ENCODE measurements at regions not wholly inside any gene's neighbourhood (a gene's known extent, or its start where the extent isn't known, plus 50 kb on each side); places are given as distances from the start of the nearest gene placed in this dataset.

- Histone ChIP-seq H3K79me2 (ENCODE audit: control insufficient read depth, insufficient read depth, low read length) (no peaks in the 10 kb centered on the region), H2AFZ (ENCODE audit: insufficient read depth, low read depth, low read length, poor library complexity, severe bottlenecking) (no peak overlapping the region), H3K9ac (ENCODE audit: low read length) (no peak overlapping the region), H3K4me3 (ENCODE audit: control extremely low read depth in 1 of 5, extremely low read depth in 1 of 5, insufficient read depth in 1 of 5, low read depth in 2 of 5, low read length in 4 of 5) (no peak overlapping the region), H3K4me1 (ENCODE audit: control insufficient read depth in 2 of 2, insufficient read depth in 2 of 2, low read length in 2 of 2) (peaks cover 0 to 10% of the 10 kb centered on the region in 2 donors), H3K27me3 (replicated peaks in 1 of 4; ENCODE audit: control extremely low read depth in 1 of 4, control insufficient read depth in 3 of 4, insufficient read depth in 4 of 4, low read length in 3 of 4) (no peaks in the 10 kb centered on the region), H3K9me3 (ENCODE audit: control extremely low read depth in 1 of 3, control insufficient read depth in 2 of 3, insufficient read depth in 1 of 3, low read length in 2 of 3) (no peaks in the 10 kb centered on the region), H3K36me3 (replicated peaks in 1 of 2; ENCODE audit: control extremely low read depth in 1 of 2, control insufficient read depth in 1 of 2, extremely low read depth in 1 of 2, insufficient read depth in 2 of 2, low read length in 1 of 2) (no peaks in the 10 kb centered on the region), H4K20me1 (ENCODE audit: control insufficient read depth, insufficient read depth, low read length, poor library complexity, severe bottlenecking) (no peaks in the 10 kb centered on the region), H3K27ac (ENCODE audit: low read length in 2 of 2) (no peak overlapping the region), H3K4me2 (replicated peaks; ENCODE audit: low read depth, low read length, poor library complexity, severe bottlenecking) (no peak overlapping the region)
- CTCF ChIA-PET, result no interaction called here
- Mint-ChIP-seq H3K4me1 (peaks cover 12% of the 10 kb centered on the region), H3K27ac (no peak overlapping the region), H3K4me3 (no peak overlapping the region), H3K9me3 (ENCODE audit: insufficient read depth) (peaks cover 3% of the 10 kb centered on the region), H3K27me3 (peaks cover 25% of the 10 kb centered on the region)
- 100% methylated on average over 1 of the region's 1 CpG for WGBS (ENCODE audit: insufficient coverage)
- TF ChIP-seq CTCF (IDR thresholded peaks at IDR 0.05) (no peak), EZH2 (IDR thresholded peaks at IDR 0.05; ENCODE audit: borderline replicate concordance, insufficient read depth, low read depth, low read length, poor library complexity, severe bottlenecking) (no peak)
- POLR2A ChIA-PET, result no interaction called here
- no peak for DNase-seq
- intact Hi-C loops (cut with micrococcal nuclease), result no loop called here
- ATAC-seq (ENCODE audit: low read depth), result no peak
These were observed 112.1 kb upstream of the IGSF21 start for GRCh38 chr1:17995480-17995879.

- H3K9ac ChIP-seq (ENCODE audit: low read length), result no peak overlapping the region
- 86% methylated on average over 4 of the region's 6 CpGs for WGBS (ENCODE audit: insufficient coverage)
- H3K4me2 ChIP-seq (replicated peaks; ENCODE audit: low read depth, low read length, poor library complexity, severe bottlenecking), result no peak overlapping the region
- no peaks in the 10 kb centered on the region for H3K36me3 ChIP-seq (replicated peaks in 1 of 2; ENCODE audit: control extremely low read depth in 1 of 2, control insufficient read depth in 1 of 2, extremely low read depth in 1 of 2, insufficient read depth in 2 of 2, low read length in 1 of 2)
- H3K4me1 ChIP-seq (ENCODE audit: control insufficient read depth in 2 of 2, insufficient read depth in 2 of 2, low read length in 2 of 2), result peaks cover 3 to 17% of the 10 kb centered on the region in 2 donors
- H4K20me1 ChIP-seq (ENCODE audit: control insufficient read depth, insufficient read depth, low read length, poor library complexity, severe bottlenecking), result no peaks in the 10 kb centered on the region
- H3K9me3 ChIP-seq (ENCODE audit: control extremely low read depth in 1 of 3, control insufficient read depth in 2 of 3, insufficient read depth in 1 of 3, low read length in 2 of 3), result no peaks in the 10 kb centered on the region
- ChIA-PET CTCF (no interaction called here), POLR2A (no interaction called here)
- ATAC-seq (ENCODE audit: low read depth), result no peak
- TF ChIP-seq EZH2 (IDR thresholded peaks at IDR 0.05; ENCODE audit: borderline replicate concordance, insufficient read depth, low read depth, low read length, poor library complexity, severe bottlenecking) (no peak), CTCF (IDR thresholded peaks at IDR 0.05) (no peak)
- peaks cover 22% of the 10 kb centered on the region for H3K27me3 Mint-ChIP-seq
- H3K4me3 ChIP-seq (ENCODE audit: control extremely low read depth in 1 of 5, extremely low read depth in 1 of 5, insufficient read depth in 1 of 5, low read depth in 2 of 5, low read length in 4 of 5), result no peak overlapping the region
- H3K79me2 ChIP-seq (ENCODE audit: control insufficient read depth, insufficient read depth, low read length), result no peaks in the 10 kb centered on the region
- H2AFZ ChIP-seq (ENCODE audit: insufficient read depth, low read depth, low read length, poor library complexity, severe bottlenecking), result no peak overlapping the region
- no peak for DNase-seq
- H3K27ac Mint-ChIP-seq, result no peak overlapping the region
- intact Hi-C loops (cut with micrococcal nuclease), result no loop called here
- no peaks in the 10 kb centered on the region for H3K27me3 ChIP-seq (replicated peaks in 1 of 4; ENCODE audit: control extremely low read depth in 1 of 4, control insufficient read depth in 3 of 4, insufficient read depth in 4 of 4, low read length in 3 of 4)
- peaks cover 3% of the 10 kb centered on the region for H3K9me3 Mint-ChIP-seq (ENCODE audit: insufficient read depth)
- H3K27ac ChIP-seq (ENCODE audit: low read length in 2 of 2), result no peak overlapping the region
- H3K4me3 Mint-ChIP-seq, result no peak overlapping the region
- H3K4me1 Mint-ChIP-seq, result peaks cover 18% of the 10 kb centered on the region
These were observed 108.7 kb upstream of the IGSF21 start for GRCh38 chr1:17998889-17999288.
